Mesenchymal stem cell (in vitro differentiated cells and primary cell): ENCODE measurements at regions not wholly inside any gene's neighbourhood (a gene's known extent, or its start where the extent isn't known, plus 50 kb on each side); places are given as distances from the start of the nearest gene placed in this dataset.

Experiments
- DNase-seq: peaks from one replicate; pipeline ENCODE4 v3.0.0-alpha.2; 2013
- H2AFZ ChIP-seq: one replicate; pipeline ENCODE4 v1.6.1; 2013; ENCODE audit warnings: low read depth, mild to moderate bottlenecking, control low read depth, inconsistent platforms, low read length, moderate library complexity
- H2AK5ac ChIP-seq: 2 replicates; pipeline ENCODE4 v1.6.1; 2013; ENCODE audit warnings: low read length, moderate library complexity, mild to moderate bottlenecking, inconsistent platforms; ENCODE audit not compliant: severe bottlenecking
- H2BK120ac ChIP-seq: one replicate; pipeline ENCODE4 v1.6.1; 2013; ENCODE audit warnings: low read depth, mild to moderate bottlenecking, inconsistent platforms, low read length, moderate library complexity
- H2BK12ac ChIP-seq, 2 experiments: one replicate each; pipeline ENCODE4 v1.6.1; 2013; ENCODE audit warnings: inconsistent platforms in 2 of 2, low read length in 2 of 2, mild to moderate bottlenecking in 2 of 2, moderate library complexity in 2 of 2, control low read depth in 1 of 2
- H2BK15ac ChIP-seq: one replicate; pipeline ENCODE4 v1.6.1; 2013; ENCODE audit warnings: mild to moderate bottlenecking, low read depth, inconsistent platforms; ENCODE audit not compliant: poor library complexity, severe bottlenecking
- H2BK5ac ChIP-seq: 2 replicates; pipeline ENCODE4 v1.6.1; 2013; ENCODE audit warnings: low read depth, mild to moderate bottlenecking, low read length, control low read depth, inconsistent platforms; ENCODE audit not compliant: poor library complexity, severe bottlenecking
- H3K14ac ChIP-seq, 2 experiments: one replicate each; pipeline ENCODE4 v1.6.1; 2013; ENCODE audit warnings: inconsistent platforms in 2 of 2, low read length in 2 of 2, control low read depth in 1 of 2, mild to moderate bottlenecking in 1 of 2, moderate library complexity in 1 of 2
- H3K18ac ChIP-seq, 2 experiments: one replicate each; pipeline ENCODE4 v1.6.1; 2013; ENCODE audit warnings: inconsistent platforms in 2 of 2, low read length in 2 of 2, control low read depth in 1 of 2, low read depth in 1 of 2, mild to moderate bottlenecking in 1 of 2
- H3K23ac ChIP-seq, 2 experiments: one replicate each; pipeline ENCODE4 v1.6.1; 2013; ENCODE audit warnings: inconsistent platforms in 2 of 2, low read length in 2 of 2, mild to moderate bottlenecking in 2 of 2, moderate library complexity in 2 of 2, control low read depth in 1 of 2
- H3K27ac ChIP-seq: 2 replicates; pipeline ENCODE4 v1.5.1; 2013; ENCODE audit warnings: mild to moderate bottlenecking, moderate library complexity, low read length, control low read depth, inconsistent platforms; ENCODE audit not compliant: poor library complexity, severe bottlenecking
- H3K27me3 ChIP-seq, 2 experiments: 2 replicates each; pipeline versions ENCODE4 v1.6.1 to v1.7.0; 2013; ENCODE audit warnings: low read length in 2 of 2, mild to moderate bottlenecking in 2 of 2, moderate library complexity in 2 of 2, control low read depth in 1 of 2, inconsistent platforms in 1 of 2; ENCODE audit not compliant: control insufficient read depth in 1 of 2, insufficient read depth in 1 of 2
- H3K36me3 ChIP-seq, 2 experiments: 2 replicates each; pipeline versions ENCODE4 v1.6.1 to v1.7.0; 2013; ENCODE audit warnings: low read length in 2 of 2, control low read depth in 1 of 2, inconsistent platforms in 1 of 2, low read depth in 1 of 2, mild to moderate bottlenecking in 1 of 2; ENCODE audit not compliant: insufficient read depth in 2 of 2, control insufficient read depth in 1 of 2
- H3K4ac ChIP-seq, 2 experiments: one replicate each; pipeline ENCODE4 v1.6.1; 2013; ENCODE audit warnings: inconsistent platforms in 2 of 2, low read length in 2 of 2, mild to moderate bottlenecking in 2 of 2, moderate library complexity in 2 of 2, control low read depth in 1 of 2, low read depth in 1 of 2
- H3K4me1 ChIP-seq: 2 replicates; pipeline ENCODE4 v1.6.1; 2013; ENCODE audit warnings: low read depth, low read length, control low read depth; ENCODE audit not compliant: control insufficient read depth, insufficient read depth
- H3K4me2 ChIP-seq: 2 replicates; pipeline ENCODE4 v1.6.1; 2013; ENCODE audit warnings: low read length, mild to moderate bottlenecking, inconsistent platforms; ENCODE audit not compliant: poor library complexity, severe bottlenecking
- H3K4me3 ChIP-seq, 2 experiments: 2 replicates each; pipeline versions ENCODE4 v1.5.1 to v1.7.0; 2013; ENCODE audit warnings: low read length in 2 of 2, mild to moderate bottlenecking in 2 of 2, control low read depth in 1 of 2, low read depth in 1 of 2; ENCODE audit not compliant: insufficient read depth in 1 of 2
- H3K79me1 ChIP-seq: replicated peaks from 2 replicates; pipeline ENCODE4 v1.6.1; 2013; ENCODE audit warnings: mild to moderate bottlenecking, control low read depth, low read length, inconsistent platforms; ENCODE audit not compliant: poor library complexity, severe bottlenecking
- H3K9ac ChIP-seq: 2 replicates; pipeline ENCODE4 v1.7.0; 2013; ENCODE audit warnings: mild to moderate bottlenecking, low read length, moderate library complexity
- H3K9me3 ChIP-seq: 2 replicates; pipeline ENCODE4 v1.7.0; 2013; ENCODE audit warnings: mild to moderate bottlenecking, low read length; ENCODE audit not compliant: control insufficient read depth
- H4K8ac ChIP-seq: one replicate; pipeline ENCODE4 v1.6.1; 2013; ENCODE audit warnings: inconsistent platforms, mild to moderate bottlenecking, low read length, moderate library complexity
- H4K91ac ChIP-seq: one replicate; pipeline ENCODE4 v1.6.1; 2013; ENCODE audit warnings: mild to moderate bottlenecking, low read length, inconsistent platforms
- WGBS: methylation state at CpG from one replicate; pipeline ENCODE4 v1.1.7; 2013; ENCODE audit warnings: mixed read lengths; 5-methylcytosine and 5-hydroxymethylcytosine counted together

GRCh38 chr6:74942130-74942529 lies 263.7 kb downstream of the COL12A1 start:
- Histone ChIP-seq H3K23ac (no peak overlapping the region), H4K91ac (no peak overlapping the region), H2AK5ac (no peak overlapping the region), H3K9me3 (no peaks in the 10 kb centered on the region), H2AFZ (no peak overlapping the region), H3K27ac (no peak overlapping the region), H3K4me1 (peaks cover 3% of the 10 kb centered on the region), H3K79me1 (no peaks in the 10 kb centered on the region), H2BK120ac (no peak overlapping the region), H4K8ac (no peak overlapping the region), H3K4ac (no peak overlapping the region), H3K18ac (no peak overlapping the region), H2BK12ac (no peak overlapping the region), H3K14ac (no peak overlapping the region), H3K36me3 (no peaks in the 10 kb centered on the region), H3K4me3 (no peak overlapping the region), H3K4me2 (no peak overlapping the region), H3K27me3 (no peaks in the 10 kb centered on the region), H2BK15ac (no peak overlapping the region), H3K9ac (no peak overlapping the region), H2BK5ac (no peak overlapping the region)
- 13% methylated on average over 1 of the region's 3 CpGs for WGBS
- DNase-seq, result no peak

GRCh38 chr6:74941424-74941823 lies 264.4 kb downstream of the COL12A1 start:
- H2BK15ac ChIP-seq, result no peak overlapping the region
- H2BK120ac ChIP-seq, result no peak overlapping the region
- no CpG with 5 or more reads among the region's 1 CpG for WGBS

GRCh38 chr6:74939721-74940620 lies 265.9 kb downstream of the COL12A1 start:
- H2AK5ac ChIP-seq, result peak overlapping the region; percentile 2
- DNase-seq, result no peak
- no peaks in the 10 kb centered on the region for H3K36me3 ChIP-seq
- 86% methylated on average over 3 of the region's 4 CpGs for WGBS
- H4K8ac ChIP-seq, result no peak overlapping the region
- no peak overlapping the region for H3K4me2 ChIP-seq
- no peaks in the 10 kb centered on the region for H3K9me3 ChIP-seq
- no peak overlapping the region for H4K91ac ChIP-seq
- H3K14ac ChIP-seq, result no peak overlapping the region
- no peak overlapping the region for H3K9ac ChIP-seq
- H3K79me1 ChIP-seq, result no peaks in the 10 kb centered on the region
- no peak overlapping the region for H2BK12ac ChIP-seq
- H2BK5ac ChIP-seq, result no peak overlapping the region
- H3K23ac ChIP-seq, result no peak overlapping the region
- no peaks in the 10 kb centered on the region for H3K27me3 ChIP-seq
- H3K4ac ChIP-seq, result no peak overlapping the region
- no peak overlapping the region for H3K27ac ChIP-seq
- peaks cover 3% of the 10 kb centered on the region for H3K4me1 ChIP-seq
- H3K18ac ChIP-seq, result no peak overlapping the region
- H3K4me3 ChIP-seq, result no peak overlapping the region
- no peak overlapping the region for H2BK15ac ChIP-seq
- H2AFZ ChIP-seq, result no peak overlapping the region
- no peak overlapping the region for H2BK120ac ChIP-seq

More at GRCh38 chr6:74941424-74941823, 264.4 kb downstream of the COL12A1 start:
- H3K9me3 ChIP-seq, result no peaks in the 10 kb centered on the region
- H3K18ac ChIP-seq, result no peak overlapping the region
- no peak overlapping the region for H2BK12ac ChIP-seq
- no peak overlapping the region for H3K23ac ChIP-seq
- H3K79me1 ChIP-seq, result no peaks in the 10 kb centered on the region
- no peak overlapping the region for H3K4ac ChIP-seq
- no peak overlapping the region for H3K4me2 ChIP-seq
- no peaks in the 10 kb centered on the region for H3K36me3 ChIP-seq
- H3K14ac ChIP-seq, result no peak overlapping the region
- H3K9ac ChIP-seq, result no peak overlapping the region
- no peak overlapping the region for H3K4me3 ChIP-seq
- H2AFZ ChIP-seq, result no peak overlapping the region
- DNase-seq, result no peak
- H3K27me3 ChIP-seq, result no peaks in the 10 kb centered on the region
- no peak overlapping the region for H3K27ac ChIP-seq
- no peak overlapping the region for H2AK5ac ChIP-seq
- H2BK5ac ChIP-seq, result no peak overlapping the region
- H3K4me1 ChIP-seq, result peaks cover 3% of the 10 kb centered on the region
- no peak overlapping the region for H4K8ac ChIP-seq
- no peak overlapping the region for H4K91ac ChIP-seq

GRCh38 chr6:74939151-74939708 lies 266.6 kb downstream of the COL12A1 start:
- no peak overlapping the region for H4K91ac ChIP-seq
- no peak overlapping the region for H3K27ac ChIP-seq
- H3K36me3 ChIP-seq, result no peaks in the 10 kb centered on the region
- no peak overlapping the region for H2BK120ac ChIP-seq
- H2BK5ac ChIP-seq, result no peak overlapping the region
- H4K8ac ChIP-seq, result no peak overlapping the region
- no peak overlapping the region for H3K4ac ChIP-seq
- H3K18ac ChIP-seq, result no peak overlapping the region
- peaks cover 3% of the 10 kb centered on the region for H3K4me1 ChIP-seq
- peak overlapping the region; percentile 2 for H2AK5ac ChIP-seq
- no peak overlapping the region for H3K23ac ChIP-seq
- no peak overlapping the region for H3K4me2 ChIP-seq
- H2BK12ac ChIP-seq, result no peak overlapping the region
- H3K4me3 ChIP-seq, result no peak overlapping the region
- H3K9ac ChIP-seq, result no peak overlapping the region
- H2AFZ ChIP-seq, result no peak overlapping the region
- H3K79me1 ChIP-seq, result no peaks in the 10 kb centered on the region
- 60% methylated on average over 2 of the region's 2 CpGs for WGBS
- no peaks in the 10 kb centered on the region for H3K9me3 ChIP-seq
- no peak overlapping the region for H2BK15ac ChIP-seq
- DNase-seq, result no peak
- no peak overlapping the region for H3K14ac ChIP-seq
- H3K27me3 ChIP-seq, result no peaks in the 10 kb centered on the region
